HUES48 (cell line): ENCODE measurements at regions not wholly inside any gene's neighbourhood (a gene's known extent, or its start where the extent isn't known, plus 50 kb on each side); places are given as distances from the start of the nearest gene placed in this dataset.

Experiments
- H3K27ac ChIP-seq: one replicate; pipeline ENCODE4 v1.7.0; 2013; ENCODE audit warnings: low read depth, low read length, inconsistent platforms
- H3K27me3 ChIP-seq: 2 replicates; pipeline ENCODE4 v1.6.1; 2013; ENCODE audit warnings: mild to moderate bottlenecking, low read length; ENCODE audit not compliant: control insufficient read depth, insufficient read depth
- H3K36me3 ChIP-seq: 2 replicates; pipeline ENCODE4 v1.6.1; 2013; ENCODE audit warnings: low read length; ENCODE audit not compliant: control insufficient read depth, insufficient read depth
- H3K4me1 ChIP-seq: 2 replicates; pipeline ENCODE4 v1.6.1; 2013; ENCODE audit warnings: mild to moderate bottlenecking, low read length; ENCODE audit not compliant: control insufficient read depth, insufficient read depth
- H3K4me3 ChIP-seq: 2 replicates; pipeline ENCODE4 v1.5.1; 2013; ENCODE audit warnings: mild to moderate bottlenecking, low read depth, low read length
- H3K9ac ChIP-seq: 2 replicates; pipeline ENCODE4 v1.6.1; 2013; ENCODE audit warnings: mild to moderate bottlenecking, low read depth, low read length, moderate library complexity
- H3K9me3 ChIP-seq: 2 replicates; pipeline ENCODE4 v1.6.1; 2013; ENCODE audit warnings: low read length; ENCODE audit not compliant: control insufficient read depth, insufficient read depth

GRCh38 chr11:134466156-134466555, 54.1 kb upstream of the B3GAT1 start:
- H3K9ac ChIP-seq: no peak overlapping the region
- peaks cover 11% of the 10 kb centered on the region for H3K27me3 ChIP-seq
- H3K36me3 ChIP-seq: no peaks in the 10 kb centered on the region
- H3K9me3 ChIP-seq: no peaks in the 10 kb centered on the region
- no peak overlapping the region for H3K4me3 ChIP-seq
- no peak overlapping the region for H3K27ac ChIP-seq
- peaks cover 15% of the 10 kb centered on the region; the same call in 1 of the 2 replicates for H3K4me1 ChIP-seq

- H3K9me3 ChIP-seq: no peaks in the 10 kb centered on the region
- H3K4me1 ChIP-seq: peaks cover 15% of the 10 kb centered on the region; the same call in 1 of the 2 replicates
- no peak overlapping the region for H3K9ac ChIP-seq
- H3K36me3 ChIP-seq: no peaks in the 10 kb centered on the region
- peaks cover 11% of the 10 kb centered on the region for H3K27me3 ChIP-seq
- no peak overlapping the region for H3K4me3 ChIP-seq
- H3K27ac ChIP-seq: no peak overlapping the region
Measured at GRCh38 chr11:134464981-134465730, 53.1 kb upstream of the B3GAT1 start.

DNA sequence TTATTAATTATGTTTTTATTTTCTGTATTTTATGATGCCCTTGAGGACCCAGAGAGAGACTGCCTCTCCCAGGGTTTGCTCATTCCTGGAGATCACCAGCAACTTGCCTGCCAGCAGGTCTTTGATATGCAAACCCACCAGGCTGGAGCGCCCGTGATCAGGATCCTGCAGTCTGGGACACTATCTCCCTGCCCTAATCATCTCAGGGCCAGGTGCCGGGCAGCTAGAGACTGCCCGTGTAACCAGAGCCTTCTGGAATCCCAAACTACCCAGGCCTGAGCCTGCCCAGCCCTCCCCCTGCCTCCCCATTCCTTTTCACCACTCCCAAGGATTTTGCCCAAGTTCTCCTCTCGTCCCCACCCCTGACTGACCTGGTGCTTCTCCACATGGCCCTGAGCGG, 52.2 kb upstream of the B3GAT1 start:
- no peaks in the 10 kb centered on the region for H3K36me3 ChIP-seq
- peaks cover 15% of the 10 kb centered on the region; the same call in 1 of the 2 replicates for H3K4me1 ChIP-seq
- no peak overlapping the region for H3K9ac ChIP-seq
- H3K4me3 ChIP-seq: no peak overlapping the region
- H3K27ac ChIP-seq: no peak overlapping the region
- H3K27me3 ChIP-seq: peaks cover 11% of the 10 kb centered on the region
- no peaks in the 10 kb centered on the region for H3K9me3 ChIP-seq

DNA sequence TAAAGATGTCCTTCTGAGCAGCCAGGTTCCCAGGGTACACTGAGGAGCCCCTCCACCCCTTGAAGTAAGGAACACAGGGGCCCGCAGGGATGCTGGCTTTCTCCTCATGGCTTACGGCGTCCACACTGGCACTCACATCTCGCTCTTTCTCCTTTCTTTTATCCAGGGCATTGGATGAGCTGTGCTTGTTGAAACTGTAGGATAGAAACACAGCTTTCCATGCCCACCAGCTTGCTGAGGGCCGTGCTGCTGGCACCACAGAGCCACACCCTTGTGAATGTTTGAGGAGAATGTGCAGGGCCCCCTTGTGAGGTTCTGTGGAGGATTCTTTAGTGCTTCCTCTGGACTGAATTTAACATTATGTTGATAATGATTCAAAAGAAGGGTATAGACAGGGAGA, 51.7 kb upstream of the B3GAT1 start:
- Histone ChIP-seq H3K27me3 (peaks cover 11% of the 10 kb centered on the region), H3K4me1 (peaks cover 15% of the 10 kb centered on the region; the same call in 1 of the 2 replicates), H3K36me3 (no peaks in the 10 kb centered on the region), H3K27ac (no peak overlapping the region), H3K9ac (no peak overlapping the region), H3K4me3 (no peak overlapping the region), H3K9me3 (no peaks in the 10 kb centered on the region)
